ENCODE measurements at regions not wholly inside any gene's neighbourhood (a gene's known extent, or its start where the extent isn't known, plus 50 kb on each side); places are given as distances from the start of the nearest gene placed in this dataset.

GRCh38 chr5:86115164-86115563, 502.6 kb upstream of the COX7C start:
- Mint-ChIP-seq H3K36me3 (no peaks in the 10 kb centered on the region), H3K4me1 (no peaks in the 10 kb centered on the region), H3K4me3 (no peak overlapping the region), H3K27me3 (ENCODE audit: low read depth) (no peaks in the 10 kb centered on the region), H3K9me3 (peaks cover 19% of the 10 kb centered on the region), H3K27ac (no peak overlapping the region)
- no peak for DNase-seq (ENCODE audit: low spot score in 2 of 2, unreplicated experiment in 2 of 2)
- TF ChIP-seq, protein P1, sequence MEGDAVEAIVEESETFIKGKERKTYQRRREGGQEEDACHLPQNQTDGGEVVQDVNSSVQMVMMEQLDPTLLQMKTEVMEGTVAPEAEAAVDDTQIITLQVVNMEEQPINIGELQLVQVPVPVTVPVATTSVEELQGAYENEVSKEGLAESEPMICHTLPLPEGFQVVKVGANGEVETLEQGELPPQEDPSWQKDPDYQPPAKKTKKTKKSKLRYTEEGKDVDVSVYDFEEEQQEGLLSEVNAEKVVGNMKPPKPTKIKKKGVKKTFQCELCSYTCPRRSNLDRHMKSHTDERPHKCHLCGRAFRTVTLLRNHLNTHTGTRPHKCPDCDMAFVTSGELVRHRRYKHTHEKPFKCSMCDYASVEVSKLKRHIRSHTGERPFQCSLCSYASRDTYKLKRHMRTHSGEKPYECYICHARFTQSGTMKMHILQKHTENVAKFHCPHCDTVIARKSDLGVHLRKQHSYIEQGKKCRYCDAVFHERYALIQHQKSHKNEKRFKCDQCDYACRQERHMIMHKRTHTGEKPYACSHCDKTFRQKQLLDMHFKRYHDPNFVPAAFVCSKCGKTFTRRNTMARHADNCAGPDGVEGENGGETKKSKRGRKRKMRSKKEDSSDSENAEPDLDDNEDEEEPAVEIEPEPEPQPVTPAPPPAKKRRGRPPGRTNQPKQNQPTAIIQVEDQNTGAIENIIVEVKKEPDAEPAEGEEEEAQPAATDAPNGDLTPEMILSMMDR (IDR thresholded peaks at IDR 0.05; ENCODE audit: unreplicated experiment), result no peak

DNA sequence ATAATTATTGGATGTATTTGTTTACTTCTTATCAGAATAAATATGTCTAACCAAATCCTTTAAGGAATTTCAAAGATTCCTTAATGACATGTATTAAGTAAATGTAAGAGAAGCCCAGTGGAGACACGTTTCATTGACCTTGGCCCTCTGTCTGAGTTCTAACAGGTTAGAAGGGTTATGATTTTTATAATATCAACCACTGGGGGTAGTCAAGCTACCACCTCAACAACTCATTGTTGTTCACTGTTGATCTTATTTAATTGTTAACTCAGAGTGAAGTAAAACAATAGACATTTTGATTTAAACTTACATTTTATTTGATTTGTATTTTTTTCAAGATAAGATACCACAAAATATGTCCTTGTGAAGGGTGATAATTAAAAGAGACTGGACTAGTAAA, 499.2 kb upstream of the COX7C start:
- Mint-ChIP-seq H3K36me3 (no peaks in the 10 kb centered on the region), H3K27ac (no peak overlapping the region), H3K27me3 (ENCODE audit: low read depth) (no peaks in the 10 kb centered on the region), H3K4me3 (no peak overlapping the region), H3K4me1 (no peaks in the 10 kb centered on the region), H3K9me3 (no peaks in the 10 kb centered on the region)
- TF ChIP-seq, protein P1 (IDR thresholded peaks at IDR 0.05; ENCODE audit: unreplicated experiment), result peak; percentile 19
- DNase-seq (ENCODE audit: low spot score in 2 of 2, unreplicated experiment in 2 of 2), result no peak

GRCh38 chr5:86124333-86124732, 493.4 kb upstream of the COX7C start:
- no peaks in the 10 kb centered on the region for H3K4me1 Mint-ChIP-seq
- H3K4me3 Mint-ChIP-seq, result no peak overlapping the region
- no peak for DNase-seq (ENCODE audit: low spot score in 2 of 2, unreplicated experiment in 2 of 2)
- no peaks in the 10 kb centered on the region for H3K27me3 Mint-ChIP-seq (ENCODE audit: low read depth)
- no peak overlapping the region for H3K27ac Mint-ChIP-seq
- H3K9me3 Mint-ChIP-seq, result no peaks in the 10 kb centered on the region
- TF ChIP-seq, protein P1 (IDR thresholded peaks at IDR 0.05; ENCODE audit: unreplicated experiment), result no peak
- H3K36me3 Mint-ChIP-seq, result no peaks in the 10 kb centered on the region

DNA sequence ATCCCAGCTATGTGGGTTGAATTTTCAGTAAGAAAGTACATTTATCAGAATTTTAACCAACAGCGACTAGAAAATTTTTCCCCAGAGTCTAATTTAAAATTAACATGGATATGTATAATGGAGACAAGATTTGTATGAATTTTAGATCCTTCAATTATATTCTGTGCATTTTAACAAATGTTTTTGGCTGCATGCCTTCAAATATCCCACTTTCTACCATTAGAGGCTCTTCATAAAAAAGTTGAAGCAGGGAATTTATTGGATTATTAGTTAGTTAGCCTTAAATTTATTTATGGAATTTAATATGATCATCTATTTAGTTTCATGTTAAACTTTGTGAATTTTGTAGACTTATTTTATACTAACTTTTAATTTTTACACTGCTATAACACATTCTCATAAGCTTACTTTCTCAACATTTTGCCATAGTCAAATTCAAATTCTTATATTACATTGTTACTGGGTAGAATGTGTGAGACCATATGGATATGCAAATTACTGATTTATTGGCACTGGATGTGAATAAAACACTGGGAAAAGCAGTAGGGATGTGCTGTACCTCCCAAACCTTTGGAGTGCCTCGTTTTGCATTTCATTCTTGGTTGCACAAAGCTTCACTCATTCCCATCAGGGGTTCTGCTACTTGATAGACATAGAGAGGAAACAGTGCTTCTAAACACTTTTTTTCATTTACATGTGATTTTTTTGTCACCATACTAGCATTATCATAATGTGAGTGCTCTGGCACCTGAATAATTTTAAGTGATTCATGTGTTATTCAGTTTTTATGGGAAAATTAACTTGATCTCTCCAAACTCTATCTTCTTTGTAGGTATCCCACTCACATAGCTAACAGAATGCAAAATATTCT, 491.8 kb upstream of the COX7C start:
- Mint-ChIP-seq H3K27ac (no peak overlapping the region), H3K27me3 (ENCODE audit: low read depth) (no peaks in the 10 kb centered on the region), H3K4me1 (no peaks in the 10 kb centered on the region), H3K36me3 (no peaks in the 10 kb centered on the region), H3K9me3 (no peaks in the 10 kb centered on the region), H3K4me3 (no peak overlapping the region)
- TF ChIP-seq, protein P1 (IDR thresholded peaks at IDR 0.05; ENCODE audit: unreplicated experiment), result no peak
- no peak for DNase-seq (ENCODE audit: low spot score in 2 of 2, unreplicated experiment in 2 of 2)

GRCh38 chr5:86127696-86128095, 490.0 kb upstream of the COX7C start:
- no peak overlapping the region for H3K4me3 Mint-ChIP-seq
- no peaks in the 10 kb centered on the region for H3K4me1 Mint-ChIP-seq
- H3K27me3 Mint-ChIP-seq (ENCODE audit: low read depth), result no peaks in the 10 kb centered on the region
- no peak for DNase-seq (ENCODE audit: low spot score in 2 of 2, unreplicated experiment in 2 of 2)
- no peaks in the 10 kb centered on the region for H3K36me3 Mint-ChIP-seq
- TF ChIP-seq, protein P1 (IDR thresholded peaks at IDR 0.05; ENCODE audit: unreplicated experiment), result no peak
- no peaks in the 10 kb centered on the region for H3K9me3 Mint-ChIP-seq
- H3K27ac Mint-ChIP-seq, result no peak overlapping the region

All from mesothelial cell of epicardium (in vitro differentiated cells).